ENCODE measurements at regions not wholly inside any gene's neighbourhood (a gene's known extent, or its start where the extent isn't known, plus 50 kb on each side); places are given as distances from the start of the nearest gene placed in this dataset.

GRCh38 chr7:10138087-10138854 lies 835.4 kb upstream of the PHF14 start:
- TF ChIP-seq GATA2 (IDR thresholded peaks at IDR 0.05; ENCODE audit: low read depth, low read length): no peak
- TF ChIP-seq GATA3 (IDR thresholded peaks at IDR 0.05; ENCODE audit: low read depth, low read length): no peak
